K562 (cell line): ENCODE measurements at regions not wholly inside any gene's neighbourhood (a gene's known extent, or its start where the extent isn't known, plus 50 kb on each side); places are given as distances from the start of the nearest gene placed in this dataset.

Source experiments
- ATAC-seq: fragments of 200-7000 bp; cut with Tn5 transposase; 3 replicates; pipeline ENCODE4 v1.9.1; 2020; ENCODE audit warnings: moderate library complexity
- BruUV-seq: library from RNA; stranded (reverse); fragments of 400-500 nt; replicated peaks from 2 replicates; lab custom pipeline; 2021; lab: Mats Ljungman, UMichigan
- CTCF ChIA-PET: fragments of 300-600 bp; formaldehyde crosslinking; extraction: SDS; loops from one replicate; lab custom pipeline; 2021; ENCODE audit warnings: low intra/inter-chr PET ratio; lab: Yijun Ruan, JAX
- POLR2A ChIA-PET: fragments of 300-600, 350-650 bp; sonication (Branson Sonifier 250); formaldehyde crosslinking; extraction: SDS; loops from one replicate; lab custom pipeline; 2021; ENCODE audit warnings: antibody characterized with exemption, inconsistent platforms; lab: Yijun Ruan, JAX
- DNase-seq, 4 experiments: peaks; one replicate each; pipeline versions ENCODE4 v3.0.0 to v3.0.0-alpha.2; 2011 to 2018; ENCODE audit warnings: low spot score in 3 of 4, mixed read lengths in 3 of 4; ENCODE audit errors: extremely low read depth in 1 of 4
- FAIRE-seq: peaks from 2 replicates; lab custom pipeline; 2011; peaks lifted over from hg19 to GRCh38; lab: Jason Lieb, UNC
- H2AFZ ChIP-seq: 2 replicates; pipeline ENCODE4 v1.6.0; 2011; ENCODE audit warnings: low read depth, low read length, control low read depth, inconsistent platforms
- H3K27ac ChIP-seq: fragments of 200-600 bp; 3 replicates; pipeline ENCODE4 v1.8.0; 2011; ENCODE audit warnings: low read depth, mild to moderate bottlenecking, control low read depth, inconsistent platforms, low read length, moderate library complexity, mixed read lengths; ENCODE audit errors: extremely low read depth
- H3K27me3 ChIP-seq, 2 experiments: fragments of 300-600 bp in 1 of 2; 2 replicates in 1 of 2; 3 replicates in 1 of 2; pipeline versions ENCODE4 v1.6.0 to v1.8.0; 2011; ENCODE audit warnings: inconsistent platforms in 2 of 2, low read length in 2 of 2, mild to moderate bottlenecking in 1 of 2, mixed read lengths in 1 of 2, moderate library complexity in 1 of 2; ENCODE audit not compliant: control insufficient read depth in 2 of 2, insufficient read depth in 2 of 2
- H3K36me3 ChIP-seq: fragments of 300-600 bp; 3 replicates; pipeline ENCODE4 v1.8.0; 2011; ENCODE audit warnings: mild to moderate bottlenecking, low read length, inconsistent platforms; ENCODE audit not compliant: control insufficient read depth, insufficient read depth
- H3K4me1 ChIP-seq, 2 experiments: fragments of 200-600 bp in 1 of 2; replicated peaks in 1 of 2; 2 replicates in 1 of 2; 3 replicates in 1 of 2; pipeline versions ENCODE4 v1.5.1 to v1.8.0; 2011; ENCODE audit warnings: inconsistent platforms in 2 of 2, low read length in 2 of 2, mild to moderate bottlenecking in 1 of 2, mixed read lengths in 1 of 2, moderate library complexity in 1 of 2; ENCODE audit not compliant: control insufficient read depth in 2 of 2, insufficient read depth in 2 of 2
- H3K4me2 ChIP-seq: 2 replicates; pipeline ENCODE4 v1.6.1; 2011; ENCODE audit warnings: low read length, control low read depth, inconsistent platforms, mixed read lengths; ENCODE audit not compliant: insufficient read depth
- H3K4me3 ChIP-seq: fragments of 200-600 bp; sonication (generic), shearing (Covaris generic); 2 replicates; pipeline ENCODE4 v1.5.1; 2016; ENCODE audit warnings: control low read depth, inconsistent platforms
- H3K79me2 ChIP-seq: fragments of 200-600 bp; 3 replicates; pipeline ENCODE4 v1.8.0; 2011; ENCODE audit warnings: low read length, inconsistent platforms; ENCODE audit not compliant: control insufficient read depth, insufficient read depth
- H3K9ac ChIP-seq, 2 experiments: 2 replicates each; pipeline versions ENCODE4 v1.6.0 to v1.6.1; 2011; ENCODE audit warnings: low read depth in 2 of 2, low read length in 2 of 2, control low read depth in 1 of 2, inconsistent platforms in 1 of 2, mild to moderate bottlenecking in 1 of 2, mixed read lengths in 1 of 2; ENCODE audit not compliant: insufficient read depth in 1 of 2
- H3K9me1 ChIP-seq: one replicate; pipeline ENCODE4 v1.6.0; 2011; ENCODE audit warnings: inconsistent platforms, mild to moderate bottlenecking, low read length, moderate library complexity; ENCODE audit not compliant: control insufficient read depth, insufficient read depth
- H3K9me3 ChIP-seq: replicated peaks from 2 replicates; pipeline ENCODE4 v1.5.1; 2011; ENCODE audit warnings: low read depth, low read length, inconsistent platforms; ENCODE audit not compliant: control insufficient read depth, insufficient read depth
- H4K20me1 ChIP-seq: replicated peaks from 2 replicates; pipeline ENCODE4 v1.6.1; 2011; ENCODE audit warnings: low read length, inconsistent platforms, mixed read lengths; ENCODE audit not compliant: control insufficient read depth, insufficient read depth
- DPF2 ChIP-seq: fragments of 450-650 bp; IDR thresholded peaks from 2 replicates; pipeline ENCODE4 v1.6.1; 2016
- SAFB ChIP-seq: fragments of 200-400 bp; formaldehyde crosslinking; IDR thresholded peaks from 2 replicates; pipeline ENCODE4 v1.6.1; 2017; ENCODE audit warnings: low read depth, low read length, borderline replicate concordance
- SRSF7 ChIP-seq: fragments of 200-400 bp; formaldehyde crosslinking; optimal IDR thresholded peaks from 2 replicates; pipeline ENCODE3; 2017; ENCODE audit warnings: mild to moderate bottlenecking, low read depth, low read length
- TAF15 ChIP-seq: fragments of 200-400 bp; formaldehyde crosslinking; IDR thresholded peaks from 2 replicates; pipeline ENCODE4 v1.6.1; 2017; ENCODE audit warnings: mild to moderate bottlenecking, low read depth, low read length, moderate library complexity
- TSHZ1 ChIP-seq: fragments of 250-450 bp; sonication (Bioruptor Pico); IDR thresholded peaks from 2 replicates; pipeline ENCODE4 v1.4.0; 2020; ENCODE audit warnings: mild to moderate bottlenecking, moderate library complexity
- ZNF3 ChIP-seq: fragments of 250-450 bp; sonication (Bioruptor Pico); IDR thresholded peaks from 2 replicates; pipeline ENCODE4 v1.5.0; 2021; ENCODE audit warnings: mild to moderate bottlenecking, moderate library complexity
- ZNF316 ChIP-seq: fragments of 450-650 bp; IDR thresholded peaks from 2 replicates; pipeline ENCODE4 v1.6.1; 2016
- WGBS: fragments of 100-300 bp; shearing (Covaris generic); methylation state at CpG from one replicate; pipeline ENCODE4 v1.1.6; 2016; ENCODE audit warnings: low coverage, mixed read lengths; ENCODE audit not compliant: insufficient coverage; ENCODE audit errors: missing lambda C conversion rate; 5-methylcytosine and 5-hydroxymethylcytosine counted together
- in situ Hi-C: fragments of 300-500 bp; cut with MboI; formaldehyde crosslinking; loops from 4 replicates; pipeline ENCODE4 v1.15.0; 2018; ENCODE audit warnings: inconsistent platforms, mixed read lengths
- intact Hi-C: fragments of 100-400 bp; cut with micrococcal nuclease; formaldehyde crosslinking; loops from 2 replicates; pipeline ENCODE4 v1.14.2; 2022

GRCh38 chr13:55190996-55191395 lies 1949.7 kb upstream of the PRR20A start:
- DNase-seq (no peak), ATAC-seq (no peak), FAIRE-seq (no peak)
- in situ Hi-C loops = no loop called here
- CTCF ChIA-PET = no interaction called here
- H2AFZ ChIP-seq = no peak overlapping the region
- no peak overlapping the region for H3K27ac ChIP-seq
- H3K9ac ChIP-seq = no peak overlapping the region
- no peaks in the 10 kb centered on the region for H3K27me3 ChIP-seq
- H3K9me3 ChIP-seq = no peaks in the 10 kb centered on the region
- no peak overlapping the region for H3K4me3 ChIP-seq
- BruUV-seq = no TSS peak
- no peak overlapping the region for H3K4me2 ChIP-seq
- POLR2A ChIA-PET = no interaction called here
- H3K79me2 ChIP-seq = no peaks in the 10 kb centered on the region
- 0% methylated on average over 2 of the region's 2 CpGs for WGBS
- no peaks in the 10 kb centered on the region for H4K20me1 ChIP-seq
- TF ChIP-seq ZNF316 (no peak), TAF15 (no peak), DPF2 (no peak), SAFB (no peak), ZNF3 (no peak), SRSF7 (no peak), TSHZ1 (CRISPR knock-in tag) (no peak)
- TF ChIP-seq, all 486 proteins: peak for 0
- H3K4me1 ChIP-seq = no peaks in the 10 kb centered on the region
- H3K9me1 ChIP-seq = no peaks in the 10 kb centered on the region
- no peaks in the 10 kb centered on the region for H3K36me3 ChIP-seq
- intact Hi-C loops = no loop called here
